Superior temporal gyrus (tissue), 1 donor: ENCODE measurements at regions not wholly inside any gene's neighbourhood (a gene's known extent, or its start where the extent isn't known, plus 50 kb on each side); places are given as distances from the start of the nearest gene placed in this dataset.

Experiments used
- DNase-seq: peaks from one replicate; pipeline ENCODE4 v3.0.0-alpha.2; 2016; ENCODE audit errors: extremely low spot score

- DNase-seq, result no peak
Observed at GRCh38 chr11:105553025-105553424, 56.8 kb upstream of the GRIA4 start.

DNA sequence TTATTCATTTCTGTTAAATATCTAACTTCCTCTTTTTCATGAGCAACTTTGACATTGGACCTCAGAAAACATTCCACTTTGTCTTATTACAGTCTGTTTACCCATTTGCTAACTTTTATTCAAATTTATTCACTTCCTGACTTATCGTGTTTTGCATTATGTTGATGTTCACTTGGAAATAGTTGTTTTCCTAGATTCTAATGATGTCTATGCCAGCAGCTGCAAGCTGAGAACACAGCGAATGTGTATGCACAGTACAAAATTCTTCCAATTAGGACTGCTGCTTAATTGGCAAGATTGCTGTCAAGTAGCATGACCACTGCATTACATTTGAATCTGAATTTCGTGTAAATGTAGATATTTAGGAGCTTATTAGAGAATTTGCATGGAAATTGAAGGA, 61.5 kb upstream of the GRIA4 start:
- DNase-seq, result no peak

GRCh38 chr11:105538588-105538987, 71.3 kb upstream of the GRIA4 start:
- DNase-seq, result no peak

DNA sequence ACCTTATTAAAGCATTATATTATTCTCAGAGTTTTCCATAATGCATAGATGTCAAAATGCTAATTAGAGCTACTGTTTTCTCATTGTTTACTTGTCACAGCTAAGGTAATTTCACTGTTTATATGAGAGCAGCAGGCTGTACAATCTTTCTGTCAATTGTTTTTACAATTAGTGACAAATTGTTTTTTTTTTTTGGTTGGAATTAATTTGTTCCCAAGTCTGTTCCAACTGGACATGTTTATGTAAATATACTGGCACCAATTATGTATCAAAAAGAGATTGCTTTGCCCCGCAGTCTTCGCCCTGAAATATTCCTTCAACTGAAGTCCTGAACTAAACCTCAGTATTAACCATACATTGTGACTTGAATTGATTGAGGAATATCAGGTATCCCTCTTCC, 72.3 kb upstream of the GRIA4 start:
- no peak for DNase-seq

DNA sequence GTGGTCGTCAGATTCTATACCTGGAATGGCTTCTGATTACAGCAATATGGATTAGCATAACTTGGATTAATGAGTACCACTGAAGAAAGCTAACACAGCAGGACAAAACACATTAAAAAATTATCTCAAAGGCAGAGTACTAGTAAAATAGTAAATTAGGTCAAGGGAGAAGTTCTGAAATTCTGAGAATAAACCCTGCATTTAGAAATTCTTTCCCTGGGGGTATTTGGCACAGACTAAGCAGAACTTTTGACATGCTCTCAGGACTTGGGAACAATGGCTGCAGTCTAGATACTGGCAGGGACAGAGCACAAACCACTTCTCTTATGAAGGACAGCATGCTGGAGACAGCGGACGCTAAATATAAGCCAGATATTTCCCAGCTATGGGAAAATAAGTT, 85.6 kb upstream of the GRIA4 start:
- peak; percentile 35 for DNase-seq

DNA sequence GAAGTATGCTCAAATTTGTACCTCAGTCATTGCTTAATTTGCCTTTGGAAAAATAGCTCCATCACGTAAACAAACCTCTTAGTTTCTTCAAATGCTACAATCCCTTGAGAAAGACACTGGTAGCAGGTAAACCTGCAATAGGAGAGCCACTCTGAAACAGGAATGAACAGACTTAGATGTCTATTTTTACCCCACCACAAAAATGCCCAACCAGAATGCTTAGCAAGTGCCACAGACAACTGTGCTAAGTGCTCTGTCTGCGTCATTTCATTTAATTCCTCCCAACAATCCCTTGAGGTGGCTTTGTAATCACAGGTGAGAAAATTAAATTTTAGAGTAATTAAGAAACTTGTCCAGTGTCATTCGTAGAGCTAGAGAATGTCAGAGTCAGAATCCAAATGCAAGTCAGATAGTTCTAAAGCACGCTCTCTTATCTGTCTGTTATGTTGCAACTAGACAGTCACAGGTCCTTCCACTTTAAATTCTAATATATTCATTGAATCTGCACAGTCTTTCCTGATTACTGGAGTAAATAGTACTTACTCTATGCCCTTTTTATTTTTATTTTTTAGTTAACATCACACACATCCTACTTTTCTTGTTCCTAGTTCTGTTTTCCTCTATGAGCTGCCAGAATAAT, 89.0 kb upstream of the GRIA4 start:
- DNase-seq, result no peak

- no peak for DNase-seq
Observed at GRCh38 chr11:105507496-105508254, 102.2 kb upstream of the GRIA4 start.

DNA sequence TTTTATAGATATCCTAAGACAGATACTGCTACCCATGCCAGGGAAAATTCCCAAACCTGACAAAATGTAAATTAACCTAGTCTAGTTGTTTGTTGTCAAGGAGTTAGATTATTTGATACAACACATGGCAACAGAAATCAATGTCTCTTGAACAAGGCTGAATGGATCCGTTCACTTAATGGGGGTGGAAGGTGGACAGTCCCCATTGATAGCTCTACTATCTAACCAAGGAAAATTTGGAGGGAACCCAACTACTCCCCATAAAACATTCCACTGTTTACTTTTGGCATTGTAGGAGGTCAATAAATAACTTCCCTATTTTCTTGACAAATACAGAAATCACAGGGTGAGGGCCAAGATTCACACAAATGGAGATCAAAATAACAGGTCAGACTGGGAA, 117.9 kb upstream of the GRIA4 start:
- no peak for DNase-seq

DNA sequence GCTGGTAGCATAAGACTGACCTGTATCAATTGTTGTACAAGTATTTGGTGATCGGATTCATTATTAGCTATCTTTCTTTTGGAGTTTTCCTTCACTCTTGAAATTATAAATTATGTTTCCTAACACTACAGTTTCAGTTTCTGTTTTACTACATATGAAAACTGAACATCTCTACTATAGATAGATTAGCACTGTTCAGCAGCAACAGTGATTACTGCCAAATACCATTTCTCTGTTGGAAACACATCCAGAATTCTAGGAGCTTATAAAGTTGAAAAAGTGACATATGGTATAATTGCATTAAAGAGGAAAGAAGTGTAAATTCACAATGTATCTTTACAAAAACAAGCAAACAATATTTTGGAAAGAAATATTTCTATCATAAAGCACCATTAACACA, 118.5 kb upstream of the GRIA4 start:
- peak; percentile 17 for DNase-seq

- no peak for DNase-seq
Observed at GRCh38 chr11:105490333-105490732, 119.5 kb upstream of the GRIA4 start.

- peak; percentile 24 for DNase-seq
Observed at GRCh38 chr11:105489446-105489845, 120.4 kb upstream of the GRIA4 start.

- no peak for DNase-seq
Observed at GRCh38 chr11:105486929-105487328, 122.9 kb upstream of the GRIA4 start.

- no peak for DNase-seq
Observed at GRCh38 chr11:105469931-105470330, 139.9 kb upstream of the GRIA4 start.

DNA sequence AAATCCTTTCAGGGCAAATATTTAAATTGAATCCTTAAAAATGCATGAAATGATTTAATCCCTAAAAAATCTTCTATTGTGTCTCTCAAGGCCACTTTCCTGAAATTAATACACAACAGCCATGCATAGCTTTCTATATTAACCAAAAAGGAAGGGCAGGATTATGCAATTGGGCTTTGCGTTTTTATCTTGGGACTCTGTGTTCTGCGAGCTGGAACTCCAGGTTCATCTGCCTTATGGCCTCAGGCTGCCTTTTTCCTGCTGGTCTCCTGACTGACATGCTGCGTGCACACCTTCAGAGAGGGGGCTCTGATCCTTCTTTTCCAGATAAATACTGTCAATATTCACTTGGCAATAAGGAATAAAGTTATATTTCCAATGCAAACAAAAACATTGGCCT, 141.7 kb upstream of the GRIA4 start:
- DNase-seq, result no peak

DNA sequence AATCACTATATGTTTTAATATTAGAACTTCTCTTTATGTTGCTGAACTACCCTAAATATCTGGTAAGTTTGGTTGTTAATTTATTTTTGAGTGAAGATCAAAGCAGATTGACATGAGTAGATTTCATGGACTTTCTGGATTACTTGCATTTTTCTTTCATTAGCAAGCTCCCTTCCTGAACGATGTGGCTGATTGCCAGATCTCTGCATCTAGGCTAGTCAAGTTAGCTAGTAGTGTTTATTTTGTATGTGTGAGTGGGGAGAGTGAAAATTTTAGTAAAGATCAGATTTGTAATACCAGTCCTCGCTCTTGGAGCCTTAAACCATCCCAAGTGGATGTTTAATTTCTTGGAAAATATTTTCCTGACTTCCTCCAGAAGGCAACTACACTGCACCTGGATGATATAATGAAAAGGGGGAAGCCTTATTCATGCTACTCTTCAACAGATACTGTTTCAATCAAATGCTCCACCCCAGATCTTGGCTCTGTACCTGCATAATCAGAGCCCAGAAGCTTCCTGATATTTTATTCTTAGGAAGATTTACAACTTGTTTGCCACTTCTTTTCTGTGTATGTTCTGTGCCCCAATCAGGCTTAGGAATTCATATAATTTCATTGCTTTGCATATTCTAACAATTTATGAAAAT, 143.2 kb upstream of the GRIA4 start:
- no peak for DNase-seq

GRCh38 chr11:105458071-105458470, 151.8 kb upstream of the GRIA4 start:
- DNase-seq, result no peak

DNA sequence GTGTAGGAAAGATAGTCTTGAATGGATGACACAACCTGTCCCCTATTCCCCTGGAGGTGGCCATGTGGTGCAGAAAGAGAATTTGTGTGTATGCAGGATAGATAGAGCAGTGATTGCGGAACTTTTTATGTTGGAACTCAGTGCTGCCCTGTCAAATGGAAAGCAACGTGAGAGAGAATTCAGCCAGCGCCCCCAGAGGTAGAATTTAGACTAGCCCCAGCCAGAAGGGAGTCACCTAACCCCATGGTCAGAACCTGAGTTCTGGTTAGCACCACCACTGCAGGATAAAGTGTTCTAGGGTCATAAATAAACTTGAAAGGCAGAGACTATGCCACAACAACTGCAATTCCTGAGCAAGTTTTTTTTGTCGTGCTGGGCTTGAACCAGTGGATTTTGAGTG, 152.9 kb upstream of the GRIA4 start:
- no peak for DNase-seq

- no peak for DNase-seq
Observed at GRCh38 chr11:105449100-105449734, 160.7 kb upstream of the GRIA4 start.

DNA sequence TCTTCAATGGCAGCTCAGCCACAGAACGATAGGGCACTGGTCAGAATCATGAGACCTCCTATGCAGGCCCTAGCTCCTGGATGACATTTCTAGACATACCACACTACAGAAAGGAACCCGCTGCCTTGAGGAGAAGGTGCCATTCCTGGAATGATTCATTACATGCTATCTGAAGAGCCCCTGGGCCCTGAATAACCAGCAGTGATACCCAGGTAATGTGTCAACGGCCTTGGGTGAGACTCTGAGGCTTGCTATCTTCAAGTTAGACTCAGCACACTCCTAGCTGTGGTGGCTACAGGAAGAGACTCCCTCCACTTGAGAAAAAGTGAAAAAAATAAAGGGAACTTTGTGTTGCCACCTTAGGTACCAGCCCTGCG, 161.2 kb upstream of the GRIA4 start:
- no peak for DNase-seq

- no peak for DNase-seq
Observed at GRCh38 chr11:105447936-105448702, 161.8 kb upstream of the GRIA4 start.

DNA sequence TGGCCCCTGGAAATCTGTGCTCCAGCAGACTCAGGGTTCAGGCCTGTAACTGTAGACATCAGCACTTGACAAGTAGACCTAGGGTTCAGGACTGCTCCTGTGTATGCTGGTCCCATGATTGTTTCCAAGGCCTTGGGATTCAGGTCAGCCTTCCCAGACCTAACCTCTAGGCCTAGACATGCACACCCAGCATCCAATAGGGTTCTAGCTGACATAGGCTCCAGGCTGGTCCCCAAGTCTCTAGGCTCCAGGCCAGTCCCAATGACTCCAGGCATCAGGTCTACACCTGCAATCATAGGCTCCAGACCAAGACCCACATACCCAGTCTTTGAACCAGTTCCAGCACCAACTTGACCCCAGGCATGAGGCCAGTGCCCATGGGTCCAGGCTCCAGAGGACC, 166.2 kb upstream of the GRIA4 start:
- no peak for DNase-seq
